ENCODE measurements at regions not wholly inside any gene's neighbourhood (a gene's known extent, or its start where the extent isn't known, plus 50 kb on each side); places are given as distances from the start of the nearest gene placed in this dataset.
A peak's percentile ranks its signal among the peaks of the same experiment; 100 is the strongest.

- no peak overlapping the region for H2AFZ ChIP-seq (ENCODE audit: low read length)
- no peak overlapping the region for H3K27ac ChIP-seq (ENCODE audit: insufficient read depth, low read length)
- H3K9me3 ChIP-seq (ENCODE audit: control insufficient read depth, insufficient read depth, low read depth, low read length) = no peaks in the 10 kb centered on the region
- H3K4me1 ChIP-seq (ENCODE audit: control insufficient read depth, extremely low read depth, insufficient read depth, low read length) = no peaks in the 10 kb centered on the region
- no peaks in the 10 kb centered on the region for H3K27me3 ChIP-seq (ENCODE audit: control insufficient read depth, insufficient read depth, low read length)
- no peaks in the 10 kb centered on the region for H3K36me3 ChIP-seq (ENCODE audit: control insufficient read depth, insufficient read depth, low read length)
- H3K9ac ChIP-seq (ENCODE audit: insufficient read depth, low read length) = no peak overlapping the region
- no peak overlapping the region for H3K4me2 ChIP-seq (ENCODE audit: extremely low read depth, insufficient read depth, low read length)
- no peak overlapping the region for H3K4me3 ChIP-seq (replicated peaks in 1 of 4; ENCODE audit: control extremely low read depth in 1 of 4, insufficient read depth in 1 of 4, low read depth in 3 of 4, low read length in 4 of 4)
- DNase-seq (ENCODE audit: low read depth in 2 of 2) = no peak
- H4K20me1 ChIP-seq (ENCODE audit: control insufficient read depth, extremely low read depth, insufficient read depth, low read length) = no peaks in the 10 kb centered on the region
- H3K79me2 ChIP-seq (ENCODE audit: control insufficient read depth, insufficient read depth, low read length) = no peaks in the 10 kb centered on the region
- TF ChIP-seq EZH2 (IDR thresholded peaks at IDR 0.05; ENCODE audit: low read length, missing control alignments) (no peak), CTCF (conservative IDR thresholded peaks at IDR 0.05 in 1 of 2, IDR thresholded peaks at IDR 0.05 in 1 of 2; ENCODE audit: low read depth in 1 of 2, low read length in 2 of 2) (no peak)
Observed at GRCh38 chr6:82419132-82419581, 55.5 kb downstream of the TPBG start.

GRCh38 chr6:82419859-82420258 is 56.2 kb downstream of the TPBG start:
- no peak for TF ChIP-seq CTCF (conservative IDR thresholded peaks at IDR 0.05 in 1 of 2, IDR thresholded peaks at IDR 0.05 in 1 of 2; ENCODE audit: low read depth in 1 of 2, low read length in 2 of 2)
- no peak for TF ChIP-seq EZH2 (IDR thresholded peaks at IDR 0.05; ENCODE audit: low read length, missing control alignments)
- peak in 1 of 2 donors; percentile 5 for DNase-seq (ENCODE audit: low read depth in 2 of 2)

GRCh38 chr6:82430611-82431010 is 67.0 kb downstream of the TPBG start:
- H3K4me1 ChIP-seq (ENCODE audit: control insufficient read depth, extremely low read depth, insufficient read depth, low read length) = no peaks in the 10 kb centered on the region
- DNase-seq (ENCODE audit: low read depth in 2 of 2) = no peak
- no peak for TF ChIP-seq CTCF (conservative IDR thresholded peaks at IDR 0.05 in 1 of 2, IDR thresholded peaks at IDR 0.05 in 1 of 2; ENCODE audit: low read depth in 1 of 2, low read length in 2 of 2)
- TF ChIP-seq EZH2 (IDR thresholded peaks at IDR 0.05; ENCODE audit: low read length, missing control alignments) = no peak

More at GRCh38 chr6:82419859-82420258, 56.2 kb downstream of the TPBG start:
- Histone ChIP-seq H3K9me3 (ENCODE audit: control insufficient read depth, insufficient read depth, low read depth, low read length) (no peaks in the 10 kb centered on the region), H3K27me3 (ENCODE audit: control insufficient read depth, insufficient read depth, low read length) (no peaks in the 10 kb centered on the region), H3K36me3 (ENCODE audit: control insufficient read depth, insufficient read depth, low read length) (no peaks in the 10 kb centered on the region), H3K4me3 (replicated peaks in 1 of 4; ENCODE audit: control extremely low read depth in 1 of 4, insufficient read depth in 1 of 4, low read depth in 3 of 4, low read length in 4 of 4) (no peak overlapping the region), H3K9ac (ENCODE audit: insufficient read depth, low read length) (no peak overlapping the region), H3K4me2 (ENCODE audit: extremely low read depth, insufficient read depth, low read length) (no peak overlapping the region), H3K4me1 (ENCODE audit: control insufficient read depth, extremely low read depth, insufficient read depth, low read length) (no peaks in the 10 kb centered on the region), H4K20me1 (ENCODE audit: control insufficient read depth, extremely low read depth, insufficient read depth, low read length) (no peaks in the 10 kb centered on the region), H3K79me2 (ENCODE audit: control insufficient read depth, insufficient read depth, low read length) (no peaks in the 10 kb centered on the region), H3K27ac (ENCODE audit: insufficient read depth, low read length) (no peak overlapping the region), H2AFZ (ENCODE audit: low read length) (no peak overlapping the region)

More at GRCh38 chr6:82430611-82431010, 67.0 kb downstream of the TPBG start:
- Histone ChIP-seq H3K4me3 (replicated peaks in 1 of 4; ENCODE audit: control extremely low read depth in 1 of 4, insufficient read depth in 1 of 4, low read depth in 3 of 4, low read length in 4 of 4) (no peak overlapping the region), H4K20me1 (ENCODE audit: control insufficient read depth, extremely low read depth, insufficient read depth, low read length) (no peaks in the 10 kb centered on the region), H2AFZ (ENCODE audit: low read length) (no peak overlapping the region), H3K4me2 (ENCODE audit: extremely low read depth, insufficient read depth, low read length) (no peak overlapping the region), H3K27me3 (ENCODE audit: control insufficient read depth, insufficient read depth, low read length) (no peaks in the 10 kb centered on the region), H3K27ac (ENCODE audit: insufficient read depth, low read length) (no peak overlapping the region), H3K9ac (ENCODE audit: insufficient read depth, low read length) (no peak overlapping the region), H3K36me3 (ENCODE audit: control insufficient read depth, insufficient read depth, low read length) (no peaks in the 10 kb centered on the region), H3K79me2 (ENCODE audit: control insufficient read depth, insufficient read depth, low read length) (no peaks in the 10 kb centered on the region), H3K9me3 (ENCODE audit: control insufficient read depth, insufficient read depth, low read depth, low read length) (no peaks in the 10 kb centered on the region)

Measured in fibroblast of lung (primary cell).